ENCODE measurements at regions not wholly inside any gene's neighbourhood (a gene's known extent, or its start where the extent isn't known, plus 50 kb on each side); places are given as distances from the start of the nearest gene placed in this dataset.
A peak's percentile ranks its signal among the peaks of the same experiment; 100 is the strongest.

GRCh38 chr16:54375071-54375470 is 88.5 kb upstream of the IRX3 start:
- no peaks in the 10 kb centered on the region for H3K27me3 ChIP-seq (ENCODE audit: control insufficient read depth, insufficient read depth, low read length)
- no peak overlapping the region for H3K9ac ChIP-seq (ENCODE audit: low read length in 3 of 3)
- DNase-seq (no peak), FAIRE-seq (no peak)
- TF ChIP-seq CTCF (IDR thresholded peaks at IDR 0.05; ENCODE audit: borderline replicate concordance, extremely low read depth, insufficient read depth): no peak
- H3K9me3 ChIP-seq (ENCODE audit: control insufficient read depth in 2 of 3, insufficient read depth in 1 of 3, low read length in 3 of 3): peaks cover 0 to 3% (median 0%) of the 10 kb centered on the region in 3 donors
- H3K4me1 ChIP-seq (ENCODE audit: control insufficient read depth in 2 of 3, insufficient read depth in 2 of 3, low read depth in 1 of 3, low read length in 3 of 3): peaks cover 0 to 2% (median 0%) of the 10 kb centered on the region in 3 donors
- H3K36me3 ChIP-seq (ENCODE audit: control insufficient read depth in 2 of 3, insufficient read depth in 3 of 3, low read length in 3 of 3): no peaks in the 10 kb centered on the region
- no peak overlapping the region for H3K27ac ChIP-seq (ENCODE audit: low read depth in 2 of 2, low read length in 2 of 2)
- intact Hi-C loops (cut with DNase I): no loop called here
- H3K4me3 ChIP-seq (ENCODE audit: low read length in 3 of 3): no peak overlapping the region

- FAIRE-seq (no peak), DNase-seq (no peak)
- H3K9me3 ChIP-seq (ENCODE audit: control insufficient read depth in 2 of 3, insufficient read depth in 1 of 3, low read length in 3 of 3): peaks cover 0 to 3% (median 0%) of the 10 kb centered on the region in 3 donors
- no peaks in the 10 kb centered on the region for H3K4me1 ChIP-seq (ENCODE audit: control insufficient read depth in 2 of 3, insufficient read depth in 2 of 3, low read depth in 1 of 3, low read length in 3 of 3)
- TF ChIP-seq CTCF (IDR thresholded peaks at IDR 0.05; ENCODE audit: borderline replicate concordance, extremely low read depth, insufficient read depth): no peak
- no peak overlapping the region for H3K9ac ChIP-seq (ENCODE audit: low read length in 3 of 3)
- H3K4me3 ChIP-seq (ENCODE audit: low read length in 3 of 3): no peak overlapping the region
- H3K27me3 ChIP-seq (ENCODE audit: control insufficient read depth, insufficient read depth, low read length): no peaks in the 10 kb centered on the region
- no peaks in the 10 kb centered on the region for H3K36me3 ChIP-seq (ENCODE audit: control insufficient read depth in 2 of 3, insufficient read depth in 3 of 3, low read length in 3 of 3)
- no peak overlapping the region for H3K27ac ChIP-seq (ENCODE audit: low read depth in 2 of 2, low read length in 2 of 2)
- intact Hi-C loops (cut with DNase I): no loop called here
Measured at GRCh38 chr16:54373534-54374520, 87.2 kb upstream of the IRX3 start.

GRCh38 chr16:54370278-54371040 is 83.9 kb upstream of the IRX3 start:
- no peak for TF ChIP-seq CTCF (IDR thresholded peaks at IDR 0.05; ENCODE audit: borderline replicate concordance, extremely low read depth, insufficient read depth)
- no peak overlapping the region for H3K27ac ChIP-seq (ENCODE audit: low read depth in 2 of 2, low read length in 2 of 2)
- no peak for FAIRE-seq
- no peaks in the 10 kb centered on the region for H3K36me3 ChIP-seq (ENCODE audit: control insufficient read depth in 2 of 3, insufficient read depth in 3 of 3, low read length in 3 of 3)
- intact Hi-C loops (cut with DNase I): no loop called here
- peak in 3 of 5 donors; percentile 42 to 63 (median 51) for DNase-seq
- H3K9me3 ChIP-seq (ENCODE audit: control insufficient read depth in 2 of 3, insufficient read depth in 1 of 3, low read length in 3 of 3): no peaks in the 10 kb centered on the region
- no peak overlapping the region for H3K4me3 ChIP-seq (ENCODE audit: low read length in 3 of 3)
- no peaks in the 10 kb centered on the region for H3K4me1 ChIP-seq (ENCODE audit: control insufficient read depth in 2 of 3, insufficient read depth in 2 of 3, low read depth in 1 of 3, low read length in 3 of 3)
- H3K27me3 ChIP-seq (ENCODE audit: control insufficient read depth, insufficient read depth, low read length): no peaks in the 10 kb centered on the region
- H3K9ac ChIP-seq (ENCODE audit: low read length in 3 of 3): no peak overlapping the region
